ENCODE measurements at regions not wholly inside any gene's neighbourhood (a gene's known extent, or its start where the extent isn't known, plus 50 kb on each side); places are given as distances from the start of the nearest gene placed in this dataset.

DNA sequence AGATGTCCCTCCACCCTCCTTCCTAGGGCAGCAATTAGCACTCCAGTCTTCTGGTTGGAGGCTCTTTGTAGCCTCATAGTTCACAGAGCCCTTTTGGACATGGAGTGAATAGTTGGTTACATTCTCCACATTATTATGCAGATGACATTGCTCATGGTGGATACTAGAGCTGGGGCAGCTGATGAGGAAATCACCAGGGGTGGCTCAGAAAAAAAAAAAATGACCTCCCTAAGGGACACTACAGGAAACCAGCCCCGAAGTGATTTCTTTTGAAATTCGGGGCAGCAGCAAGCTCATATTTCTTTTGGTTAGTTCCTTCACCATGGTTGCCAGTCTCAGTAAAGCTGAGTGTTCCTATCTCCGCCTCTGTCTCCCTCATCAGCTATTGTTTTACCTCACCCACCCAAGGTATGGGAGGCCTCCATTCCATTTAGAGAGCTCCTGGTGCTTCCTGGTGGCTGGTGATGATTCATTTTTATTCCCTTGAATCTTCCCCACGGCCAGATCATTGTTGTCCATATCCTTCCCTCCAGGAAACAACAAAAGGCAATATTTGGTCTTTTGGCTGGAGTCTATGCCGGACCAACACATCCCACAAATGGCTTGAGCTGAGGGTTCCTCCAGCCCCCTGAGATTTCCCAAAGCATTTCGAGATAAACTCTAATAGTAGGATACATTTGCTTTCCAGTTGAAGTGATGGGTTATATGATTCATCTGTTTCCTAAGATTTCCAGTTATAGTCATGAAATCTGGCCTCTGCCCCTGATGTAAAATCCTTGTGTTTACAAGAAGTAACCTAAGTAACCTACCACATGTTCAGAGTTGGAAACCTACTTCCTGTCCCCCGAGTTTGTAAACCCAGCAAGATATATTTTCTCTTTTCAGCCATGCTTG, 56.2 kb upstream of the NID2 start:
- no peak for TF ChIP-seq CTCF (IDR thresholded peaks at IDR 0.05)
- TF ChIP-seq POLR2A (IDR thresholded peaks at IDR 0.05), result no peak

Data from upper lobe of left lung (tissue), 4 donors.